GM19372 (cell line): ENCODE measurements at regions not wholly inside any gene's neighbourhood (a gene's known extent, or its start where the extent isn't known, plus 50 kb on each side); places are given as distances from the start of the nearest gene placed in this dataset.

Source experiments
- ATAC-seq: cut with Tn5 transposase; IDR thresholded peaks from one replicate; pipeline ENCODE4 v1.9.1; 2021; ENCODE audit warnings: mild to moderate bottlenecking, low read depth, moderate library complexity; ENCODE audit not compliant: unreplicated experiment

DNA sequence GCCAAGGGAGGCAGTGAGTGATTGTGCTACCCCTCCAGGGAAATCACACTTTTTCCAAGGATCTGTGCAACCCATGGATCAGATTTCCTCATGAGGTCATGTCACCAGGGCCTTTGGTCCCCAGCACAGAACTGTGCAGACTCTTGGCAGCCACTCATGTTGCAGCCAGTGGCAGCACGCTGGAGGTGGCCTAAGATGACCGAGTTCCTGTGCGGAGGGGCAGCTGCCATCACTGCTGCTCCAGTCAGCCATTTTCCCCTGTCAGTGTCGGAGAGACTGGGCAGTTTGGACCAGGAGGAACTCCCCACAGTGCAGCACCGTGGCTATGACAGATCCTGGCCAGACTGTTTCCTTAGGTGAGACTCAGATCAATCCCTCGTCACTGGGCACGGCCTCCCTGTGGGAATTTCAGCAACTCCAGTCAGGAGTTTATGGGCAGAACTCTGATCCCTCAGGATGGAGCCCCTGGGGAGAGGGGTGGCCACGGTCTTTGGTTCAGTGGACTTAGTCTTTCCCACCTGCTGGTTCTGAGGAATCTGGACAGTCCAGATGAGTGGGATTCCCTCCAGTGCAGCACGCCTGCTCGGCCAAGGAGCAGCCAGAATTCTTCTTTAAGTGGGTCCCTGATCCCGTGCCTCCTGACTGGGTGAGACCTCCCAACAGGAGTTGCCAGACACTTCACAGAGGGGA, 194.6 kb upstream of the CARD18 start:
- ATAC-seq, result no peak

DNA sequence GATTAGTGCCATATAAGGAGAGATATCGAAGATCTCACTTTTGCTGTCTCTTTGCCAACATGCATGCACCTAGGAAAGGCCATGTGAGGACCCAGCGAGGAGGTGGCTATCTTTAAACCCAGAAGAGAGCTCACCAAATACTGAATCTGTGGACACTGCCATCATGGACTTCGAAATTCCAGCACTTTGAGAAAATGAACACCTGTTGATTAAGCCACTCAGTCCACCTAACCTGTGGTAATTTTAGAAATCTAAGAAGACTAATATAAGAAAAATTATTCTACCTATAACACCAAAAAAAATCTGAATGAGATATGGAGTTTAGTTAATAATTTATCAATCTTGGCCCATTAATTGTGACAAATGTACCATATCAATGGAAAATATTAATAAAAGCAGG, 193.6 kb upstream of the CARD18 start:
- ATAC-seq, result no peak

DNA sequence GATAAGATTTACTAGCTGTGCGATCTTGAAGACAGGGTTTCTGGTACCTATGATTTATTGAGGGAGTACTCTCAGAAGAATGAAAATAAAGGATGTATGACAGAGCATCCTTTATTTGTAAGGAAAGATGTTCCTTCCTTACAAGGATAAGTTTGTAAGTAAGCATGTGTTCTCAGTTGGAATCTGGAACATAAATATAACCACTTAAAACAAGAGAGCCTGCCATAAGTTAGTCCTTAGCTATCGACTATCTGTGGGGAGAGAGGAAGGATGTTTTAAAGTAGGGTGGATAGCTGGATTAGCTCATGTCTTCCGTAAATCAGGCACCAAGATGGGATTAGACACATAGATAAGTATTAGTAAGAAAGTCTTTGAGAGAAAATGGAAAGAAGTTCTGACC, 192.6 kb upstream of the CARD18 start:
- no peak for ATAC-seq

DNA sequence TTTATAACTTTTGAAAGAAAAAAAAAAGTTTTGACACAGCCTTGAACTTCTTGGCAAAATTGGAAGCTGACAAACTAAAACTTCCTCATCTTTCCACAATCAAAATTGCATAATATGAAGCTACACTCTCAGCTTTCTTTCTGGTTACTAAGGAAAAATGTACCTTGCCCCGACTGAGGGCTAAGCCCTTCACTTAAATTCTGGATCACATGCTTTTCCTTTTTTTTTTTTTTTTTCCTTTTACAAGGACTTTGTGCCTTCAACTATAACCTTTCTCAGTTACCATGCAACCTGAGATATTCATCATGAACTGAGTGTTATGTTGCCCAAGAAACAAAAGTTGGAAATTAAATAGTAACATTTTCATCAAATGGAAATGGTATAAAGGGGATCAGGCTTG, 188.5 kb upstream of the CARD18 start:
- no peak for ATAC-seq

DNA sequence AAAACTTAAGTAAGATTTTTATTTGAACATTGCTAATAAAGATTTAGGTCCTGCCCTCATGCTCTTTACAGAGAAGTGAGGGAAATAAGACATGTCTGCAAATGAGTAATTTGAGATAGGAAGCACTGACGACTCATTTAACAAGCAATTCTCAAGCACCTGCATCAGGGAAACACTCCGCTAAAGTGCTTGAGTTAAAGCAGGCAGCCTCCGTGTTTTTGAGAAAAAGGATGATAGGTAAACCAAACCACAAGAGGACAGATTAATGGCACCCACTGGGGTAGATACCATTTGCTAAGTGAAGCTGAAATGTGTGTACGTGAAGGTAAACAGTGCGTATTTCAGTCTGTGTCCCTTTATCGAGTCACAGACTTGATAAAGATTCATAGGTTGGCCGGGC, 184.6 kb upstream of the CARD18 start:
- ATAC-seq, result no peak

DNA sequence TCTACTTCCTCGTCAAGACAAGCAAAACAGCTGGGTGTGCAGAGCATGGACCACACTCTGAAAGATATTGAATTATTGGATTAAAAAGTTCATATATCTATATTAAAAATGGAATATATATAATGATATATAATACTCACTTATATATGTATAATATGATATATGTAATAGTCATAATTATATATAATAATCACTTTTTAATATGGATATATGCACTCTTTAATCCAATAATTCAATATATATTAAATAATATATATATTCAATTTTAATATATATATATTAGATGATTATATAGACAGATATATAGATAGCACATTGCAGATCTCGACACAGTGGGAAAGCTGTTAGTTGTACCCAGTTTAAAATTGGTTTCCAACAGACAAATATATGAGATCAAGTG, 182.1 kb upstream of the CARD18 start:
- no peak for ATAC-seq

DNA sequence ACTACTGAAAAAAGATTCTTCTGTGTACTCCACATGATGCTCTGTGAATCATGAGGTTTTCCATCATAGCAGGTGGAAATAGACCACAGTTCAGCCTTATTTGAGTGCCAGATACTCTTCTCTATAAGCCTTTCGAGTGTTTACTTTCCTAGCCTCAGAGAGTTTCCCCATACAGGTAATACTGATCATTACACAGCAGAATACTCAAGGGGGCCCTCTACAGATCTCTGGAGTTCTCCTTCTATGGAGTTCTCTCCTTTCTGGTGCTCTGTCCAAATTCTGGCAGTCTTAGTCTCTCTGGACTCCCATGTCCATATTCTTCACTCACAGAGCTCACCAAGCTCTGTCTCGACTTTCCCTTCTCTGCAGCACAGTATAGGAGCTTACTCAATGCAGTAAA, 175.7 kb upstream of the CARD18 start:
- no peak for ATAC-seq

DNA sequence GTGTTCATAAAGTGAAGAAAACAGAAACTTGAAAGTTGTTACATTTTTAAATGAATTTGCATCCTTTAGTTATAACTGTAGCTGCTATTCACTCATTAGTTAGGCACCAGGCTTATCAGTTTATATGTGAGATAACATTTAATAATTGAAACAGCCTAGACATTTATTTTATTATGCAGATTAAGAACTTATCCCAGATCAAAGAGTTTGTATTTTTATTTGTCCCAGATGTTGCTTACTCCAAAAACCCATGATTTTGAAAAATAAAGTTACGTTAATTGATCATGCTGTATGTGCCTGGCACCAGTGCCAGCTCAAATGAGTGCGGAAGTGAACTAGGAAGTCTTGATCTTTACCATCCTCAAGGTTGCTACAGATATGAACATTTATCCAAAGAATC, 172.7 kb upstream of the CARD18 start:
- ATAC-seq, result no peak

DNA sequence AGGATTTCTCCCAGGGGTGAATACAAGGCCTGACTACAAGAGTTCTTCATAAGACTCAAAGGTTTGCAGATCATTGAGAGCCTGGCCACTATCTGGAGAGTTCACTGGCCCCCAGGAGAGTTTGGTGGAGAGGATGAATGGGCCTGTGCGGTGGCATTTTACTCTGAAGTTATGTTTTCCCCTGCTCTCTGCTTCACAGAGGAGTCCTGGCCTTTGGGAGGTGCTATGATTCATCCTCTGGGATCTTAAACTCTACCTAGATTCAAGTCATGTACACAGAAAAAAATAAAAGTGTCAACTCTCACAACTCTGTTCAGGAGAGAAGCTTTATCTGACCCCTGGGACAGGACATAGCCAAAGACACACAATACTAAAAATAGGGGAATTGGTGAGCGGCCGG, 159.1 kb upstream of the CARD18 start:
- no peak for ATAC-seq

DNA sequence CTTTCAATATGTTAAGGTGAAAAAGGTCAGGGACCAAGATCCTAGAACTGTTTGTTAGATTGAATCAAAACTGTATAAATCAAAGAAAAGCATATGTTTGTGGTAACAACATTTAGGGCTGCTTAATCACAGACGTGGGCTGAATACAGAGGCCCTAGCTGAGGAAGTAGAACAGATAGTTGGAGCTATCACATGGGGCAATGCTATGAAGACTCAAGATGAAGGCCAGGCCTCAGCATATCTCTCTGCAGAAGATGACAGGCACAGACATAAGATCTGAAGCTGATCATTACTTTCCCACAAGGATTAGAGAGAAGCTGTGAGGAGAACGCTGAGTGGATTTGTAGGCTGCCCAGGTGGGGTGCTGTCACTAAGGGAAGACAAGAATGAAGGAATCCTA, 158.6 kb upstream of the CARD18 start:
- ATAC-seq, result no peak

DNA sequence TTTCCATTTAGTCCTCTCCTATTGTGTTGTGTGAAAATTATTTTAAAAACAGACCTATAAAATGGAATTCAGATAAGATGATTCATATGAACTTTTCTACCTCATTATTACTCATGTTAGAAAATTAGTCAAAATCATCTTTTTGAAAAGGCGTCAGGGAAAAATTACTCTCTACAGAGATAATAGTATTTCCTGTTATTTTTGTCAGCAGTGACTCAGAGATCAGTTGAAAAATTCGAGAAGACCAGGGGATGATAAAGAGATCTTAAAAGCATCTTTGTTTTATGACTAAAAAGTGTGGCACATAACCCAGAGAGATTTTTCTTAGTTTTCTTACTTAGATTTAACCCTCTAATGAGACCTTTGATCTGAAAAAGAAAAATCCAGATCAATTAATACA, 157.9 kb upstream of the CARD18 start:
- ATAC-seq, result no peak

DNA sequence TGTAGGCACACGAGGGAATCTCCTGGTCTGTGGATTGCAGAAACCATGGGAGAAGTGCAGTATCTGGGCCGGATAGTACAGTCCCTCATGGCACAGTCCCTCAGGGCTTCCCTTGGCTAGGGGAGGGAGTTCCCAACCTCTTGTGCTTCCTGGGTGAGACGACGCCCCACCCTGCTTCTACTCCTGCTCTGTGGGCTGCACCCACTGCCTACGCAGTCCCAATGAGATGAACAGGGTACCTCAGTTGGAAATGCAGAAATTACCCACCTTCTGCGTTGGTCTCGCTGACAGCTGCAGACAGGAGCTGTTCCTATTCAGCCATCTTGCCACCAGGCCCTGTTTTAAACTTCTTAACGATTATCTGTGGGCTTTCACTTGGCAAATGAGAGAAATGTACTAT, 157.2 kb upstream of the CARD18 start:
- no peak for ATAC-seq

DNA sequence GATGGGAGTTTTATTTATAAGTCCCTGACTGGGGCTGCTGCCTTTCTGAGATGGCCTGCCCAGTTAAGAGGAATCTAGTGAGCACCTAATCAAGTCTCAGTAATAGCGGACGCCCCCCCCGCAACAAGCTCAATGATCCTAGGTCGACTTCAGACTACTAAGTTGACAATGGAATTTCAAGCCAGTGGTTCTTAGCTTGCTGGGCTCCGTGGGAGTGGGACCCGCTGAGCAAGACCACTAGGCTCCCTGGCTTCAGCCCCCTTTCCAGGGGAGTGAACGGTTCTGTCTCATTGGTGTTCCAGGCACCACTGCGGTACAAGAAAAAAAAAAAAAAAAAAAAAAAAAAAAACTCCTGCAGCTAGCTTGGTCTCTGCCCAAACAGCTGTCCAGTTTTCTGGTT, 156.8 kb upstream of the CARD18 start:
- no peak for ATAC-seq

DNA sequence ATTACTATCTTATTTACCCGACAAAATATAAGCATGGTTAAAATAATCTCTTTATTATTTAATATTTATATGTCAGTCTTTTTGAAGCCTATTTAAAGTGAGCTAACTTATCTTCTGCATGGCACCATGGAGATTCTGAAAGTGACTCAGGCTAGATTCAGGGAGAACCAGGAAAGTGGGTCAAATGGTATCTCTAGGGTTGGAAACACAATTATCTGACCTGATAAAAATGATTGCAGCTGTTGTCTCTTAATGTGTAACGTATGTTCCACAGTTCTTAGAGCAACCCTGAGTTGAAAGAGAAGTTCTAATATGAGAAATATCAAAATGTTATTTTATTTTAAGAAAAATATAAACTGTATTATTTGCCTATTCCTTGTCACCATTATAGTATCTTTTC, 143.1 kb upstream of the CARD18 start:
- ATAC-seq, result no peak

DNA sequence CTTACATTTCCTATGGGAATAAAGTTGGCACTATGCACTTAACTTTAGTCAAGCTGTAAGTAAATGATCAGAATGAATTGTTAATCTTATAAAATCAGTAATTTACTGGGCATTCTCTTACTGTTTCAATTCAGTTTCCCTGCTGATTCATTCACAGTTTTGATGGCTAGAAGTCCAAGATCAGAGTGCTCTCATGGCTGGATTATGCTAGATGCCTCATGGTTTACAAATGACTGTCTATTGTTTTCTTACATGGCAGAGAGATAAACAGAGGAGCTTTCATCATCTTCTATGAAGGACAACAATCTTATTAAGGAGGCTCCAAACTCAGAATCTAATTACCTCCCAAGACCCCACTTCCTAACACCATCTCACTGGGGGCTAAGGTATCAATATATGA, 135.1 kb upstream of the CARD18 start:
- no peak for ATAC-seq

DNA sequence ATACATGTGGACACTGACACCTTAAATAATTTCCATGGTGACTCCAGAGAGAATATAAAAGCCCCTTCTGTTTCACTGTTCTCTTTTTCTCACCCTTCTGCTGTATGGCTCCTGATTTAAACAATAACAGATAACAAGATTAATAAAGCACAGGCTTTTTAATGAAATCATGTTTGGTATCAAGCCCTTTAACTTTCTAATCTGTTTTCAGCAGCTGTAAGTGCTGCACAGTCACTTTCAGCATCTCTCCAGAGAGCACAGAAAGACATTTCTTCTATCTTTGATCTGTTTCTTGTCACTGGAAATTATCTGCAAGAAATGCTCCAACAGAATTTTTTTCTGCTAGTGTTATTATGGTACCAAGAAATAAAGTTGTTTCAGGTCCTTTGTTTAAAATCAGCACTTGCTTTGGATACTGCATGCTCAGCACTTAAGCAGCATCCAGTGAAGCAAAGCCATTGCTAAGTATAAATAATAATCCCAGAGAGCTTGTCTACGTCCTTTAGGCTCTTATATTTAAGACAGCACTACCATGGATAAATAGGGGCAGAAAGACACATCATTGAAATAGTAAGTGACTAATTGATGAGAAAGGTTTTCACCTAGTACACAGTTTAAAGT, 134.2 kb upstream of the CARD18 start:
- no peak for ATAC-seq

DNA sequence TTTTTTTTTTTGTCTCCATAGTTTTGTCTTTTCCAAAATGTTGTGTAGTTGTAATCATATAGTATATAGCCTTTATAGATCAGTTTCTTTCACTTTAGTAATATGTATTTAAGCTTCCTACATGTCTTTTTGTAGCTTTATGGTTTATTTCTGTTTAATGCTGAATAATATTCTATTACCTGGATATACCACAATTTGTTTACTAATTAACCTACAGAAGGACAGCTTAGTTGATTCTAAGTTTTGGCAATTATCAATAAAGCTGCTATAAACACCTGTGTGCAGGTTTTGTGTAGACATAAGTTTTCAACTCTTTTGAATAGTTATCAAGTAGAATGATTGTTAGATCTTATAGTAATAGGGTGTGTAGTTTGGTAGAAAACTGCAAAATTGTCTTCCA, 130.3 kb upstream of the CARD18 start:
- ATAC-seq, result no peak

DNA sequence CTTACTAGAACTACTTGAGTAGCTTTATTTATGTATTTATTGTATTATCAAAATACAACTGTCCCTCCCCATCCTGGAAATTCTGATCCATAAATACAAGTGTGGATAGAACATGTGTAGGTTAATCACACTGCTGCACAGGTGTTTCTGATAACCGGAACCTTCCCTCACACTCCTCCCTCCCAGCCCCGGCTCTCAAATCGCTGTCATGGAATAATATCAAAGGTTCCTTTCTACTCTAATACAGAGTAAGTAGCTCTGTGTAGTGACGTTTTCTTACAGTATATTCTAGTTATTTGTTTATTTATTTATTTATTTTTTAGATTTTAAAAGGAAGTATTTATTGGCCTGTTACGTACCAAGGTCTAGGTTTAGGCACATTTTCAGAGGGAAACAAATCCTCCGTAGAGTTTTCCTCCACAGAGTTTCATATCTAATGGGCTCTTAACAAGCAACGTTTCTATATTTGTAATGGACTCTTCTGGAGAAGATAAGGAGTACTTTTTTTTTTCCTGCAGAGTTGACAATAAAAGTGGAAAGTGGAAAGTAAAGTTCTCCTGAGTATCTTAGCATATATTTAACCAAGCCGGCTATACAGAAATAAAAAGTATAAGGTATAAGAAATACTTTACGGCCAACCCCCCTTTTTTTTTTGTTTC, 129.0 kb upstream of the CARD18 start:
- ATAC-seq, result no peak

DNA sequence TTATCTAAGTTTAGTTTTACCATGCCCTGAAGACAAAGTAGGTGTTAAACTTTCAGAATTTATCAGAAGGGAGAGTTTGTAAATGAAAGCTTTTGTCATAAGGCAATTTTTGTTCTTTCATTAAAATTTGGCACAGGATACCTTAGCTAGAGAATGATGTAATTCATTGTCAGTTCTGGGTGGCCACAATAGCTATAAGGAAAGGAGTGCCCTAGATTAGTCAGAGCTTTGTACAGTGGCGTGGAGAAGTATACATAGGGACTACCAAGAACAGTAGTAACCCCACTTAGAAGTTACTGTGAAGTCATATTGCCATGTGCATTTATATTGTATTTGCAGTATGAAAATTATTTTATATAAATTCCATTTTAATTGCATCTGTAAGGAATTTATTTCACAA, 126.3 kb upstream of the CARD18 start:
- no peak for ATAC-seq

DNA sequence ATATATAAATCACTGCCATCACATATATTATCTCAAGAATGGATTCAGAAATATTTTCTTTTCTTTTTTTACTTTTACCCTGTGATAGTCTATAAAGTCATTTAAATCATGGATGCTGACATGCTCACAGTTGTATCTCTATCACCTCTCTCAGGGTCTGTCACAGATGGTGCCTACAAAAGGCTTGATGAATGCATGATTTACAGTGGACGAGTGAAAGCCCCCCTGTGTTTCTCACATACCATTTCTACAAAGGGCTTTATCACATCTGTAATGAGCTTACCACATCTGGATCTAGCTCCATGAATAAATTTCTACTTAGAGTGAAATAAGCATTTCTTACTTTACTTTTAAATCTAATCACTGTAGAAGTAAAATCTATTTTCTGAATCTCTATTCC, 121.4 kb upstream of the CARD18 start:
- ATAC-seq, result no peak

DNA sequence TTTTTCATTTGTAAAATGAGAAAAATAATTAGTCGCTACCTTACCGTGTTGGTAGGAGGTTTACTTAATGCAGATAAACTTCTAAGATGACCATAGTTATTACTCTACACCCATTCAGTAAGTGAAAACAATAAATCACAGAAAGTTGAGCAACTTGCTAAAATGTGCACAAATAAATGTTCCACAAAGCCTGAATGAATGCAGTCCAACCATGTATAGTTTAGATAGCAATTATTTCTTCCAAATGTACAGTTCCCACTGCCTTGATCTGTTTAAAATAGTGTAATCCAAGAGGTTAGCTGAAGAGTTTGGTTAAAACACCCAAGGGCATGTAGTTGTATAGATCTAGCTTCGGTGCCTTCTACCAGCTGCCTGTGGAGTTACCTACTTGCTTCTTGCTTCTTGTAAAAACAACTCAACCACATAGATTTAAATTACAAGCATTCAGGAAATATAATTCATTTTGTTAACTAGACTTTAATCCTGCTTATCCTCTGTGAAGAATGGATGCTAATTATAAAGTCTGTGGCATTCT, 106.3 kb upstream of the CARD18 start:
- no peak for ATAC-seq
